Fibroblast of lung (primary cell): ENCODE measurements at regions not wholly inside any gene's neighbourhood (a gene's known extent, or its start where the extent isn't known, plus 50 kb on each side); places are given as distances from the start of the nearest gene placed in this dataset.

Experiments used
- DNase-seq, 2 donors: peaks; one replicate each; pipeline versions ENCODE4 v3.0.0 to v3.0.0-alpha.2; 2010; ENCODE audit warnings: low read depth in 2 of 2
- H2AFZ ChIP-seq: 2 replicates; pipeline ENCODE4 v1.5.1; 2012; ENCODE audit warnings: low read length, control low read depth, inconsistent platforms
- H3K27ac ChIP-seq: 2 replicates; pipeline ENCODE4 v1.5.1; 2011; ENCODE audit warnings: low read length, control low read depth; ENCODE audit not compliant: insufficient read depth
- H3K27me3 ChIP-seq: 2 replicates; pipeline ENCODE4 v1.5.1; 2011; ENCODE audit warnings: mild to moderate bottlenecking, low read length; ENCODE audit not compliant: control insufficient read depth, insufficient read depth
- H3K36me3 ChIP-seq: 2 replicates; pipeline ENCODE4 v1.5.1; 2011; ENCODE audit warnings: low read length; ENCODE audit not compliant: control insufficient read depth, insufficient read depth
- H3K4me1 ChIP-seq: 2 replicates; pipeline ENCODE4 v1.5.1; 2011; ENCODE audit warnings: low read length; ENCODE audit not compliant: control insufficient read depth, insufficient read depth; ENCODE audit errors: extremely low read depth
- H3K4me2 ChIP-seq: 2 replicates; pipeline ENCODE4 v1.5.1; 2011; ENCODE audit warnings: low read length, control low read depth; ENCODE audit not compliant: insufficient read depth; ENCODE audit errors: extremely low read depth
- H3K4me3 ChIP-seq, 4 experiments: fragments of 200-600 bp in 1 of 4; sonication (generic) in 1 of 4; replicated peaks in 1 of 4; 2 replicates each; pipeline ENCODE4 v1.5.1; 2011 to 2016; ENCODE audit warnings: low read length in 4 of 4, low read depth in 3 of 4, mild to moderate bottlenecking in 3 of 4, control low read depth in 2 of 4, inconsistent platforms in 1 of 4, mixed read lengths in 1 of 4; ENCODE audit not compliant: insufficient read depth in 1 of 4; ENCODE audit errors: control extremely low read depth in 1 of 4
- H3K79me2 ChIP-seq: 2 replicates; pipeline ENCODE4 v1.5.1; 2012; ENCODE audit warnings: mild to moderate bottlenecking, low read length, inconsistent platforms; ENCODE audit not compliant: control insufficient read depth, insufficient read depth
- H3K9ac ChIP-seq: 2 replicates; pipeline ENCODE4 v1.5.1; 2011; ENCODE audit warnings: mild to moderate bottlenecking, low read length, control low read depth; ENCODE audit not compliant: insufficient read depth
- H3K9me3 ChIP-seq: 2 replicates; pipeline ENCODE4 v1.5.1; 2012; ENCODE audit warnings: low read depth, low read length; ENCODE audit not compliant: control insufficient read depth, insufficient read depth
- H4K20me1 ChIP-seq: 2 replicates; pipeline ENCODE4 v1.5.1; 2011; ENCODE audit warnings: low read length; ENCODE audit not compliant: control insufficient read depth, insufficient read depth; ENCODE audit errors: extremely low read depth
- CTCF ChIP-seq, 2 donors: IDR thresholded peaks in 1 of 2; conservative IDR thresholded peaks in 1 of 2; 1 replicate in 1 of 2; 2 replicates in 1 of 2; pipeline ENCODE4 v1.5.1; 2011 to 2012; ENCODE audit warnings: low read length in 2 of 2, control low read depth in 1 of 2, inconsistent platforms in 1 of 2, low read depth in 1 of 2, mild to moderate bottlenecking in 1 of 2
- EZH2 ChIP-seq: IDR thresholded peaks from 2 replicates; pipeline ENCODE4 v1.5.1; 2012; ENCODE audit warnings: low read length, control low read depth, mild to moderate bottlenecking; ENCODE audit errors: missing control alignments

- no peak for DNase-seq
- Histone ChIP-seq H3K4me2 (no peak overlapping the region), H3K27ac (no peak overlapping the region)
Measured at GRCh38 chr6:4510906-4511640, 265.1 kb upstream of the CDYL start.

GRCh38 chr6:4510317-4510716, 265.9 kb upstream of the CDYL start:
- no peaks in the 10 kb centered on the region for H3K9me3 ChIP-seq
- no peak overlapping the region for H3K27ac ChIP-seq
- no peak for DNase-seq
- no peak overlapping the region for H3K9ac ChIP-seq
- H4K20me1 ChIP-seq: no peaks in the 10 kb centered on the region
- no peaks in the 10 kb centered on the region for H3K79me2 ChIP-seq
- no peak overlapping the region for H3K4me3 ChIP-seq
- TF ChIP-seq EZH2: no peak
- H3K4me2 ChIP-seq: no peak overlapping the region
- H3K27me3 ChIP-seq: no peaks in the 10 kb centered on the region
- no peaks in the 10 kb centered on the region for H3K36me3 ChIP-seq
- no peak overlapping the region for H2AFZ ChIP-seq
- H3K4me1 ChIP-seq: no peaks in the 10 kb centered on the region

More at GRCh38 chr6:4510906-4511640, 265.1 kb upstream of the CDYL start:
- Histone ChIP-seq H3K79me2 (no peaks in the 10 kb centered on the region), H3K4me1 (no peaks in the 10 kb centered on the region), H3K9ac (no peak overlapping the region), H3K36me3 (no peaks in the 10 kb centered on the region), H3K4me3 (no peak overlapping the region), H3K27me3 (no peaks in the 10 kb centered on the region), H4K20me1 (no peaks in the 10 kb centered on the region), H3K9me3 (no peaks in the 10 kb centered on the region), H2AFZ (no peak overlapping the region)
- TF ChIP-seq CTCF (conservative IDR thresholded peaks at IDR 0.05 in 1 of 2, IDR thresholded peaks at IDR 0.05 in 1 of 2; ENCODE audit: low read depth in 1 of 2, low read length in 2 of 2) (no peak), EZH2 (no peak)

GRCh38 chr6:4509506-4509905, 266.7 kb upstream of the CDYL start:
- H3K36me3 ChIP-seq: no peaks in the 10 kb centered on the region
- no peak overlapping the region for H3K9ac ChIP-seq
- no peaks in the 10 kb centered on the region for H3K27me3 ChIP-seq
- no peaks in the 10 kb centered on the region for H3K79me2 ChIP-seq
- no peak overlapping the region for H3K27ac ChIP-seq
- no peak overlapping the region for H3K4me3 ChIP-seq
- H2AFZ ChIP-seq: no peak overlapping the region
- H3K9me3 ChIP-seq: no peaks in the 10 kb centered on the region
- H3K4me1 ChIP-seq: no peaks in the 10 kb centered on the region
- H4K20me1 ChIP-seq: no peaks in the 10 kb centered on the region
- DNase-seq: no peak
- TF ChIP-seq CTCF (conservative IDR thresholded peaks at IDR 0.05 in 1 of 2, IDR thresholded peaks at IDR 0.05 in 1 of 2; ENCODE audit: low read depth in 1 of 2, low read length in 2 of 2) (no peak), EZH2 (no peak)
- H3K4me2 ChIP-seq: no peak overlapping the region
